ENCODE measurements at regions not wholly inside any gene's neighbourhood (a gene's known extent, or its start where the extent isn't known, plus 50 kb on each side); places are given as distances from the start of the nearest gene placed in this dataset.

DNA sequence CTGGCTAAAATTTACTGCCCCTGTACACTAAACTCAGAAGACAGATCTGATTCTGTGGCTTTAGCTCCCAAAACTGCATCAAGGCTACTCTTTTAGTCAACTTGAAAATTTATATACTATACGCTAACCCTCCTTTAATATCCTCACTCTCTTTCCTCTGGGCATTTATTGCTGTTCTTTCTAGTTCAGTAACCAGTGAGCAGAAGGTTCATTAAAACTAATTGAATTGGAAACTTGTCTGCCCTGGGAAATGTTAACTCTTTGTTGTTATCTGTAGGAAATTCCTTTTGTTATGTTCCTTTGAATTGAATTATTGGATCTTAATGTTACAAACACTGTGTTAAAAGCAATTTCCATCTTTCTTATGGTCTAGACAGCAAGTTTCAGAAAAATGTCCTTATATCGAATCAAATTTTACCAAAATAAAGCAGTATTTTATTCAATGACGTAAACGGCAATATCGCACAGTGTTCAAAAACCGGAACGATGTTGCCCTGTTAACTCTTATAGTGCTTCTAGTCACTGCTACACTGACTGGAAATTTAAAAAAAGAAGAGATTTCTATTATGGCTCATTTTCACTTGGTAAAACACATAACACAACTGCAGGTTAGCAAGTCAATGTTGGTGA lies 168.3 kb downstream of the NR4A2 start:
- TF ChIP-seq CTCF (IDR thresholded peaks at IDR 0.05) = no peak
- TF ChIP-seq POLR2A (IDR thresholded peaks at IDR 0.05) = no peak

All from right lobe of liver (tissue), 4 donors.